HG03558 (cell line): ENCODE measurements at regions not wholly inside any gene's neighbourhood (a gene's known extent, or its start where the extent isn't known, plus 50 kb on each side); places are given as distances from the start of the nearest gene placed in this dataset.

Experiments used
- ATAC-seq: cut with Tn5 transposase; IDR thresholded peaks from one replicate; pipeline ENCODE4 v1.9.1; 2021; ENCODE audit warnings: moderate number of reproducible peaks; ENCODE audit not compliant: unreplicated experiment; ENCODE audit errors: extremely low read depth

DNA sequence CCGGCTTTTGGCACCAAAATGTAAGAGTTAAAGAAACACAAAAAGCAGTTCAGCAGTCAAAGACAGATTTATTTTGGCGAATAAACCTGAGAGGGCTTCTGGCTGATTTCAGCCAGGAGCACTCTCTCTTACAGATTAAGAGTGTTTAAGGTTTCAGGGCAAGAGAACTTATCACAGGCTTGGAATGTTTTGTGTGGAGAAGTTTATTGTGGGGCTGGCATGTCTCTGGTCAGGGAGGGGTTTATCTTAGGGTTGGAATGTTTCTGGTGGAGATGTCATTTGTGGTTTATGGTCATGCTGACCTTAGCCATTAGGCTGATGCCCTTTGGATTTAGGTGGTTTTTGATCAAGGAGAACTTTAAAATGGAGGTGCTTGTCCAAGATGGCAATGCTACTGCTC is 622.3 kb upstream of the PTPRD start:
- ATAC-seq, result no peak

DNA sequence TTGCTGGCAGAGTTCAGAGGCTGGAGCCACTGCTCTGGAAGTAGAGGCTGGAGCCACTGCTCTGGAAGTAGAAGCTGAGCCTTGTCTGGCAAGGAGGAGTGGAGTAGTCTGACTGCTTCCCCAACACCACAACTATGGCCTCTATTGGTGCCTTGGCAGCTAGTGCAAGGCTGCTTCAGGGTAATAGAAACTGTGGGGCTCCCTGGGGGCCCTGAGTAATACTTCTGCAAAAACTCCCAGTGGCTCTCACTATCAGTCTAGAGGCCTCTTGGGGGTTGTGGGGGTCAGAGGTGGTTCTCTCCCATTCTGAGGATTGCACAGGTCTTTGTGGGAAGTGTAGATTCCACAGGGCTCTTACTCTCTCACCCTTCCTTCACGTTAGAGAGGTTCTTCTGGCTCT is 629.0 kb upstream of the PTPRD start:
- no peak for ATAC-seq

DNA sequence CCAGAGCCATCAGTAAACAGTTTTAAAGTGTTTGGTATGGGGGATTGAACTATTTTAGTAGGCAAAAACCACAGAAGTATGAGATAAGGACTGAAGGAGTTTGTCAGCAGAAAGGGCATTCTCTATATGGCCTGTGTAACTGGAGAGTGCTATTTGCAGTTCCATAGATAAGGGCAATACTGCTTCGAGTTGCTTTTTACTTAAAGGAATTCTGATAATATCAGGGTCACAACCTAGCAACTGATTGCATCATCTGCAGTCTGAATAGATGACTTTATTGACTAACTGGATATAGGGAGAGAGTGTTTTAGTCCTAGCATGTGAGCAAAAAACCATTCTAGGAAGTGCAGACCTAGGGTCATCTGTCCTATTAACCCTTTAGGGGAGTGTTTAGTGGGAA is 645.2 kb upstream of the PTPRD start:
- no peak for ATAC-seq

DNA sequence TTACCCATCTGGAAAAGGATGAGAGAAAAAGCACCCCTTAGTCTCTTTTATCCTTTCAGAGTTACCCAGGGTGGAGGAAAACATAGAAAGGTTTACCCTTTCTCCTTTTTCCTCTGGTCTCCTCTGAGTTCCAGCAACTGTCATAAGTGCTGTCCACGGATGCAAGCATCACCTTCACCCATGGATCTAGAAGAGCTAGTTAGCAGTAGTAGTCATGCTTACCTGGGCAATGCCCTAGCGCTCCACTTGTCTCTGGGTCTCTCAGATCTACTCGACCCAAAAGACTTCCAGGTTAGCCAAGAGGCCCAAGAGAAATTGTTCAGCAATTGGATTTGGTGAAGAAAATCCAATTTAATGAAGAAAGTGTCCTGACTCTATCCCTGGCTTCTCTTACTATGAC is 656.2 kb upstream of the PTPRD start:
- ATAC-seq, result no peak

DNA sequence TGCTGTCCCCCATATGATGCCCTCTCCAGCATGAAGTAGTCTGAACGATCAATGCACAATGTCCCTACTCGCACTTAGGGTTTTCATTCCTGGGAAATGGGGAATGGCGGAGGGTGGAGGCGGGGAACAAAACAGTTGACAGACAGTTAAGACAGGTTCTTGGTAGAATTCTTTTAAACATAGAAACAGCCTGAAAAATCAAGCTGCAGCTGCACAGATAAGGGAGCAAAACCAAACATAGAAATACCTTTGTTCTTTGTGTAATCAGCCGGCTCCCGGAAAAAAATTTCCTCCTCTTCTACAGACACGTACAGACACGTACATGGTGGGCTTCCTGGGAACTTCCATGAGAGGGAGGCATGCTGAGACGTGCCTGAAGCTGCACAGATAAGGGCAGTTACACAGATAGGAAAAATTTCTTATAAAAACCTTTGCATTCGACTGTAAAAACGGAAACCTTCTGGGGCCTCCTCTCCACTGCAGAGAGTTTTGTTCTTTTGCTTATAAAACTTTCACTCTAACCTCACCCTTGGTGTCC is 662.4 kb upstream of the PTPRD start:
- no peak for ATAC-seq

DNA sequence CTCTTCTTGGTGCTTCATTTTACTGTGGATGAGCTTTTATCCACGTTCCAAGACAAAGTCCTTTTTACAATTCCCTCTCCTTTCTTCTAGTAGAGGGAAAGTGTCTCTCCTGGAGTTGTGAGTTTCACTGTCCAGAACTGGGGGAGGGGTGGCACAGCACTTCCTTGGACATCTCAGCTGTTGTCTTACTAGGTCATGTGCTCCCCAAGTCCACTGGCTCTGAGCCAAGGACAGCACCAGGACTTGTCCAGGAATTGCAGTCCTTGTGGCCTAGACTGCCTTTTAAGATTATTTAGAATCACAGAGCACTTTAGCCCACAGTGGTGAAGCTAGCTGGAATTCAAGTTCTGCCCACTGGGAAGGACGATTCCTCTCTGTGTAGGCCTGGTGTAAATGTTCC is 700.2 kb upstream of the PTPRD start:
- no peak for ATAC-seq

DNA sequence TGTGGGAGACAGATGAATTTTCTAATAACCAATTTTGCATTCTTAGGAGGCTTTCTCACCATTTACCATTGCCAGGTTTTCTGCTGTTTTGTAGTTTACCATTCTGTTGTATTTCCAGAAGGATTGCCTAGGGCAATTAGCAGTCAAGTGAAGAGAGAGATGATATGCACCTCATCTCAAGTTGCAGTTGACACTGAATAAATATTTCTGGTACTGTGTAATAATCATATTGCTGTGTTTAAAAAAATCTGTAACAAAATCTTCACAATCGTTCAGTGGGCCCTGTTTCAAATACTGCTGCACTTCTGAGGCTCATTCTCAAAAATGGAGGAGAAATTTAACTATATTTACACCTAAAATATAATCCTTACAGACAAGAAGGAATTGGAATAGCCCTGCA is 706.1 kb upstream of the PTPRD start:
- no peak for ATAC-seq

DNA sequence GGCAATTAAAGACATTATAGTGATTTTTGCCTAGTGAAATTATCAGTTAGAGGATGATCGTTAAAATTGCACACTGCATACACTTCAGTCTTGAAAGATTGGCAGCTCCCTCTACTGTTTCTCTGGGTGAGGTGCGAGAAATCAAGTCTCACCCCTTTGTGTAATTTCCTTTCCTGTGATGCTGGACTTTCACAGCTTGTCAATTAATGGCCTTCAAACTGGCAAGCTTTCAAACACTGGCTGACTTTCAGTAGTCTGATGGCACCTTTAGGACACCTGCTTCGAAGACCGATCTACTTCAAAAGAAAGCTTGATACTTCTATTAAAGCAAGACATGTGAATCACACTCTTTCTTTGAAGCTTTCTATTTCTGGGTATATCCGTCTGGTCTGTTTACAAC is 706.7 kb upstream of the PTPRD start:
- no peak for ATAC-seq

DNA sequence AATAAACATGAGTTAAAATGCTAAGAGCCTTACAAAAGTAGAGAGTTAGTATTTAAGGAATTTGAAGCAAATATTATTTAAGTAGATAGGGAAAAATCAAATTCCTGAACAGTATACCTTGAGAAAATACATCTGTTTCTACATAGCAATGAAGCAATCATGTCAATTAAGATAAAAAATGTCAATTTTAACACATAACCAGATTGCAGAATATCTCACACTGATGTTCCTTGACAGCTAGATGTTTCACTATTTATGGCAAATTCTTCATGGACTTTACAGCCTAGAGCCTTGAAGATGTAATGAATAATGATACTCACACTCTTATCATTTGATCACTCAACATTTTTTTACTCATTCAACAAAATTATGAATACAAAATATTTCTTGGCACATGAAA is 708.2 kb upstream of the PTPRD start:
- no peak for ATAC-seq

DNA sequence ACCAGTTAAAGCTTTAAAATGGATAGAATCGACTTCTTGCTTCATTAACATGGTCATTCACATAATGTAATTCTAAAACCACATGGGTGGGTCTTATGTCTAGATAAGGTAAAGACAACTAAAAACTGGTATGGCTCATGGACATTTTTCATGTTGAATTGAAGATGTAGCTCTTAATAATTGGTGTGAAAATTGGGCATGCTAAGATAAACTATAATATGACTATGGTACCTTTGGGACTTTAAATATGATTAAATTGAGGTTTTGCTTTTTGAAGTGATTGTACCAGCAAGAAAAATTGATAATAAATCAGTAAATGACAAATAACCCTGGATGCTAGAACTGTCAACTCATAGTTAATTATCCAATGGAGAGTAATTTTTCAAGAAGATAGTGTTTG is 710.7 kb upstream of the PTPRD start:
- no peak for ATAC-seq

DNA sequence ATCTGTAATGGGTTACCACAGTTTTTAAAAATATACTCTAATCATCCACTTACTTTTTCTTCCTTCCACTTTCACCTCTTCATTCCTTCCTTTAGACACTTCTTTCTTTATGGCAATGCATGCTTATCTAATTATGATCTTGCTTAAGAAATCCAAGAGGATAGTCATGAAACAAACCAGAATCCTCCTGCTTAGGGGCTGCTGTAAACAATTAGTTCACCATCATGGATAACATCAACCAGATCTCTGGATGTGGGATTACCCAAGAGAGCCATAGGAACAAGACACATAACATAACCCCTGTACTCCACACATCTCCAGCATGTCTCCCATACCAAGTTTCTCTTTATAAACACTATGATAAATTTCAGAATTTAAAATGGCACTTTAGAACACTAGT is 713.4 kb upstream of the PTPRD start:
- no peak for ATAC-seq

DNA sequence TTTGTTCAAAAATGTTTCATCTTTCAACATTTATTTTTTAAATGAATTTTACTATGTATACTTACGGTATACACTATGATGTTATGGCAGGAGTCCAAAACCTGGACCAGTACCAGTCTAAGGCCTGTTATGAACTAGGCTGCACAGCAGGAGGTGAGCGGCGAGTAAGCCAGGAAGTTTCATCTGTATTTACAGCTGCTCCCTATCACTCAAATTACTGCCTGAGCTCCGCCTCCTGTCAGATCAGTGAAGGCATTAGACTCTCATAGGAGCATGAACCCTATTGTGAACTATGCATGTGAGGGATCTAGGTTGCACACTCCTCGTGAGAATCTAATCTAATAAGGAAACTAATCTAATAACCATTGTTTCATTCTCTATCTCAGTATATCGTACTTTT is 715.5 kb upstream of the PTPRD start:
- ATAC-seq, result no peak

DNA sequence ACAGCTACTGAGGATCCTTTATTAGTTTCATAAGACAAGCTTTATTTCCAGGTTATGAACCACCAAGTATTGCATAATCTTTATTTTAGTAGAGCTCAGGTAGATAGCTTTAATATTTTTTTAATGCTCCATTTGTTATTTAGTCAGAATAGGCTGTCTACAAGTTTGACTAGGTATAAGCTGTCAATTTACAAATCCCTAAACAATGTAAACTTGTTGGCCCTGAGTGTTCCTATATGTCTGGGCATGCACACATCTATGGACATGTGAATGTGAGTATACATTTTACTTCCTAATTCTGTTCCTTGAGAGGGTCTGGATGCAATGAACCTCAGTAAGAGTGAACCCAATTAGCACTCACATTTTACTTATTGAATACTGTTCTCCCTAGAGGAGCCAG is 722.2 kb upstream of the PTPRD start:
- no peak for ATAC-seq

DNA sequence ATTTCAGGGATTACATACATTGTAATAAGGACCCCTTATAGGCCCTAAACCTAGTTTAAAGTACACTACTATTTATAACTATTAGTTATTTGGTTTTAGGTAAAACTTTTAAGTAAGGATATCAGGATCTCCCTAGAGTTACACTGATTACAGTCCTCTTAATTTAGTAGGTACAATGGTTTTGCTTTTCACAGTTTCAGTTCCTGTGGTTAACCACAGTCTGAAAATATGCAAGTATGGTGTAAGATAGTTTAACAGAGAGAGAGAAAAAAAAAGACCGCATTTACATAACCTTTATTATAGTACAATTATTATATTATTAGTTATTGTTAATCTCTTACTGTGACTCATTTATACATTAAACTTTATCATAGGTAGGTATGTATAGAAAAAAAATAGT is 725.3 kb upstream of the PTPRD start:
- ATAC-seq, result peak; percentile 52

DNA sequence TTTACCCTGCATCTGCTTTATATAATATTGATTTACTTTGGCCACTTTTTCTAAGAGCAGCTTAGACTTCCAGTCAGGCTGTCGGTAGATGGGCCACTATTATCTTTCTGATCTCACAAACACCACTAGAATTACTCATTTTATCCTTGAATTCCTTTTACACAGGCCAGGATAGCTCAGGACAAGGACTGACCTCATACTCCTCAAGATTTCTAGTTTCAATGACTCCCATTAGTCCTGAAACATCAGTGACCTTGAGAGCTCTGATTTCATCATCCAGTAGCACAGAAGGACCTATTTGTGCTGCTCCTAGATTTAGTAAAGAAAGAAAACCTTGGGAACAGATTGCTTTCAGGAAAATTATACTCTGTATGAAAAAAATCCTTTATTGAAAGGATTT is 727.9 kb upstream of the PTPRD start:
- ATAC-seq, result no peak

DNA sequence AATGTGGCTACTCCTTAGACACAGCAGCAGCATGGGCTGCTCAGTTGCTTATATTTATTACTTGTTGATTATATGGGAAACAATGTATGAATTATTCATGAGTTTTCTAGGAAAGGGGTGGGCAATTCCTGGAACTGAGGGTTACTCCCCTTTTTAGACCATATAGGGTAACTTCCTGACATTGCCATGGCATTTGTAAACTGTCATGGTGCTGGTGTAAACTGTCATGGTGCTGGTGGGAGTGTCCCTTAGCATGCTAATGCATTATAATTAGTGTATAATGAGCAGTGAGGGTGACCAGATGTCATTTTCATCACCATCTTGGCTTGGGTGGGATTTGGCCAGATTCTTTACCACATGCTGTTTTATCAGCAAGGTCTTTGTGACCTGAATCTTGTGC is 734.6 kb upstream of the PTPRD start:
- no peak for ATAC-seq

DNA sequence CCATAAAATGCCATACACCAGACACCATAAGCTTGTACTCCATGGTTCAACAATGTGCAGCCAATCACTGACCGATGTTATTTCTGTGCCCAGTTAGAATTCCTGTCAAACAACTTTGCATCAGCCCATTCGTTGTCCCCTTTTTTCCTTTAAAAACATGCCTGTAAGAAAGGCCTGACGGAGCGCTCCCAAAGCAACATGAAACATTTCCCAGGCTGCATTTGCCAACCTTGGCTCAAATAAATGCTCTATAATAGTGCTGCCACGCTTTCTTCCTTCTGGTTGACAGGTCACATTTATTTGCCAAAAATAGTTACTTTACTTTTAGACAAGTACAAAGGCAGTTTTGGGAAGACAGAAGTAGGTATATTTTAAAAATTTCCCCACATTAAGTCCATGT is 735.6 kb upstream of the PTPRD start:
- no peak for ATAC-seq

DNA sequence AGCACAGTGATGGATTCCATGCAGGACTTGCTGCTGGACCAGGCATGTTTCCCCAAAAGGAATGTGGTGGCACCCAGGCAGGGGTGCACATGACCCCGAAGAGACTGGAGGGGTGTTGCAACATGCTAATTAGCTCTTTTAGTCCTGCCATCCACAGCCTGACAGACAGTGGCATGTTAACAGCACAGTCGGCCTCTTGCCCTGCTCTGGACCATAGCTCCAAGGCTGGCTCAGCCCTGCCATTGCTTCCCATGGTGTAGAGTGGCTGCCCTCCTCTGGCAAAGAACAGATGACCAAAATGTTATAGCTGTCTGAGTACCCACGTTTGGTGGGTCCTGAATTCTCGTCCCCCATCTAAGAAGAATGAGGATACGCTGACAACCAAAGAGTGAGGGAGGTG is 736.4 kb upstream of the PTPRD start:
- no peak for ATAC-seq

DNA sequence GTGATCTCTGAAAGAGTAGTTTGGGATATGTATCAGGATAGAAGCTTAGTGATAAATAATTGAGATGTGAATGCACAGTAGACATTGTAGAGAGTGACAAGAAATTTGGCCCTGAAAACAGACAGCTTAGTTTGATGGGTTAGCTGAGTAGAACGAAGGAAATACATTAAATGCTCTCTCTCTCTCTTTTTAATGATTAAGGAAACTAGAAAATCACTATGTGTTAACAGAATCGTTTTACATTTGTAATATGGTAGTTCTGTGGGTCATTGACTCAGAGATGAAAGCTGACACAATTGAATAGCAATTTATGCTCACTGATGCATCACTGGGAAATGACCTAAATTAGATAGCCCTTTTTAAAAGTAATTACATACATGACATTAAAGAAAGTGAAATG is 739.8 kb upstream of the PTPRD start:
- no peak for ATAC-seq

DNA sequence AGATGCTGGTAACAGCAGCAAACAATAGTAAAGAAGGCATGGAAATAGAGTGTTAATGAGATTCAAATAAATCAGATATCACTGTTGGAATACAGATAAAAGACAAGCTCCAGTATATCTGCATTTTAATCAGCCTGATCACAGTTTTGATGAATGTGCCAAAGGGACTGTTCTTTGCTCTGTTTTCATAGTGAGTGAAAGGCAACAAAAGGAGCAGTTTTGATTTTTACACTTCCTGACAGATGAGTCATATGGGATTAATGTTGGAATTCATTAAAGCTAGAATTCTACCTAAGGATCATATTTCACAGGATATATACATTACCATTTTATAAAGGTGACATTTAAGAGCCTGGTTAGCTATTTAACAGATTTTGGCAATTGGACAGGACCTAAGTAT is 743.3 kb upstream of the PTPRD start:
- ATAC-seq, result no peak

DNA sequence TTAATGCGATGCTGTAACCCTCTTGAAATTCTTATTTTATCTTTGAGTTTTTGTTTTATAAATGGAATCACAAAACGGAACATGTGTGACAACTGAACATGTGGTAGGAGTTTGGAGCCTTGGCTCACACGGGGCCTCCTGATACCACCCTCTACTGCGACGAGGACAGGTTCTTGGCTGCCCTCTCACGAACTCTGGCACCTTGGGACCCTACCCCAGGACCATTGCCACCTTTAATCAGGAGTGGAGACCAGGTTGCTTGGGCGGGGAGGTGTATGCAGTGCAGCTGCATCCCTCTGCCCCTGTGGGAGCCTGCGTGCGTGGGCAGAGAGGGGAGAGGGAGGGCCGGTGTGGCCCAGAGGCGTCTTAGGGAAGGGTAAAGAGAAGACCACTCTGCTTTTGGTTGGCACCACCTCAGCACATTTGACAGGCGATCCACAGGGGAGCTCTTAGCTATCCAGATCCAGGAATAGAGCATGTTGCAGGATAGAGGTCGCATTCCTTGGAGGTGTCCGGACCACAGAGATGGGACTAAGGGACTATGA is 753.9 kb upstream of the PTPRD start:
- ATAC-seq, result no peak

DNA sequence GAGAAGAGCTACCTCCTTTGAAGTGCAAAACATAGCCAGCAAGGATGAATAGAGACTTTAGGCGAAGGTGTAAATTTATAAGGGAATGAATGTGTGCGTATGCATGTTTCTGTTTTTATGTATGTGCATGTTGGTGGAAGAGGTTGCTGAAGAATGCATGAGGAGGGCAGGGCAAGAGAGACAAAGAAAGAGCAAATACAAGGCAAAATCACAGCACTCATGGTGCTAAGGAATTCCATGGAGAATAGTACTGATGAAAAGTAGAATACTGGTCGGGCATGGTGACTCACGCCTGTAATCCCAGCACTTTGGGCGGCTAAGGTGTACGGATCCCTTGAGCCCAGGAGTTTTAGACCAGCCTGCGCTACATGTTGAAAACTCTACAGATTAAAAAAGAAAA is 762.1 kb upstream of the PTPRD start:
- no peak for ATAC-seq

DNA sequence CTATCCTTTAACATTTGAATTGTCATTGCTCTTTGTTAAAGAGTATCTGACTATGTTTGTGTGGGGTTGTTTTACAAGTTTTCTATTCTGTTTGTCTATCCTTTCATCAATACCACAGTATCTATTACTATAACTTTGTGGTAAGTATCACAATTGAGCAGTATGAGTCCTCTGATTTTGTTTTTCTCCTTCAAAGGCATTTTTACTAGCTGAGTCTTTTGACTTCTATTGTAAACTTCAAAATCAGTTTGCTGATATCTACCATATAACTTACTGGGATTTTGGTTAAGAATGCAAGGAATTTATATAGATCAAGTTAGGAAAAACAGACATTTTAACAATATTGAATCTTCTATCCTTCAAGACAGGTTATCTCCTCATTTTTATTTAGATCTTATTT is 789.8 kb upstream of the PTPRD start:
- ATAC-seq, result no peak
